ENCODE measurements at regions not wholly inside any gene's neighbourhood (a gene's known extent, or its start where the extent isn't known, plus 50 kb on each side); places are given as distances from the start of the nearest gene placed in this dataset.

GRCh38 chr7:113698556-113699220 is 220.1 kb downstream of the PPP1R3A start:
- TF ChIP-seq CTCF (conservative IDR thresholded peaks at IDR 0.05; ENCODE audit: low read depth, low read length) (peak; percentile 70), CEBPB (IDR thresholded peaks at IDR 0.05; ENCODE audit: low read depth, low read length) (no peak), MAZ (IDR thresholded peaks at IDR 0.05; ENCODE audit: borderline replicate concordance, low read depth, low read length) (no peak), FOS (IDR thresholded peaks at IDR 0.05; ENCODE audit: low read depth, low read length) (no peak), RAD21 (IDR thresholded peaks at IDR 0.05; ENCODE audit: low read length) (peak; percentile 56), MAFK (IDR thresholded peaks at IDR 0.05; ENCODE audit: low read depth, low read length) (peak; percentile 68), RFX5 (IDR thresholded peaks at IDR 0.05; ENCODE audit: low read depth, low read length) (no peak), CHD1 (IDR thresholded peaks at IDR 0.05; ENCODE audit: low read depth, low read length) (no peak), USF2 (IDR thresholded peaks at IDR 0.05; ENCODE audit: low read depth, low read length) (no peak), POLR2A (IDR thresholded peaks at IDR 0.05; ENCODE audit: low read depth, low read length) (no peak)

Measured in IMR-90 (cell line).